Subcutaneous abdominal adipose tissue (tissue), 5 donors: ENCODE measurements at regions not wholly inside any gene's neighbourhood (a gene's known extent, or its start where the extent isn't known, plus 50 kb on each side); places are given as distances from the start of the nearest gene placed in this dataset.

Source experiments
- H3K27ac ChIP-seq: one replicate; pipeline ENCODE4 v1.7.0; 2013; ENCODE audit warnings: low read depth, mild to moderate bottlenecking, inconsistent platforms, low read length, moderate library complexity
- H3K27me3 ChIP-seq, 5 donors: one replicate each; pipeline ENCODE4 v1.7.0; 2013; ENCODE audit warnings: low read length in 5 of 5, inconsistent platforms in 1 of 5; ENCODE audit not compliant: control insufficient read depth in 5 of 5, insufficient read depth in 4 of 5
- H3K36me3 ChIP-seq, 5 donors: one replicate each; pipeline ENCODE4 v1.7.0; 2013; ENCODE audit warnings: low read length in 5 of 5; ENCODE audit not compliant: control insufficient read depth in 5 of 5, insufficient read depth in 5 of 5
- H3K4me1 ChIP-seq, 5 donors: one replicate each; pipeline ENCODE4 v1.7.0; 2013; ENCODE audit warnings: low read length in 5 of 5, mild to moderate bottlenecking in 3 of 5, moderate library complexity in 1 of 5; ENCODE audit not compliant: control insufficient read depth in 5 of 5, insufficient read depth in 5 of 5
- H3K4me3 ChIP-seq, 5 donors: one replicate each; pipeline ENCODE4 v1.7.0; 2013; ENCODE audit warnings: low read length in 5 of 5, low read depth in 1 of 5
- H3K9ac ChIP-seq, 5 donors: one replicate each; pipeline ENCODE4 v1.7.0; 2013; ENCODE audit warnings: low read length in 5 of 5, mild to moderate bottlenecking in 4 of 5, moderate library complexity in 3 of 5
- H3K9me3 ChIP-seq, 5 donors: one replicate each; pipeline ENCODE4 v1.7.0; 2013; ENCODE audit warnings: low read length in 5 of 5; ENCODE audit not compliant: control insufficient read depth in 5 of 5
- donor health status: healthy.
- donor health status: healthy.
- donor health status: healthy.
- donor health status: healthy.
- donor health status: healthy.

DNA sequence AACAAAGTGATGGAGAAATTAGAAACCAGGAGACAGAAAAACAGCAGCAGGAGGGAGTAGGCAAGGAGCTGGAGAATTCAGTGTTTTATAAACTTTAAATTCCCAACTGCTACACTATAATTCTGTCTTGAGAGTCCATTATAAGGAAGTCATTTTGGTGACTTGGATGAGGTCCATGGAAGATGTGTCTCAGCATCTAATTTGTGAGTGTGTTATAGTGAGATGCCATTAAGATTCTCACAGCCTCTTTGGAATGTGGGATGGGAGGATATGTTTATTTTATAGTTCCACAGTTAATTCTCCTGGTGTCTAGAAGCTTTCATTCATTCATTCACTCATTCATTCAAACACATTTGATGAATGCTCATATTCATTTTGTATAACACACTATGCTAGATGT is 206.0 kb upstream of the MYOCD start:
- Histone ChIP-seq H3K9ac (no peak overlapping the region), H3K4me1 (no peaks in the 10 kb centered on the region), H3K9me3 (peaks cover 0 to 9% (median 5%) of the 10 kb centered on the region in 5 donors), H3K36me3 (no peaks in the 10 kb centered on the region), H3K27ac (no peak overlapping the region), H3K27me3 (no peaks in the 10 kb centered on the region), H3K4me3 (no peak overlapping the region)

DNA sequence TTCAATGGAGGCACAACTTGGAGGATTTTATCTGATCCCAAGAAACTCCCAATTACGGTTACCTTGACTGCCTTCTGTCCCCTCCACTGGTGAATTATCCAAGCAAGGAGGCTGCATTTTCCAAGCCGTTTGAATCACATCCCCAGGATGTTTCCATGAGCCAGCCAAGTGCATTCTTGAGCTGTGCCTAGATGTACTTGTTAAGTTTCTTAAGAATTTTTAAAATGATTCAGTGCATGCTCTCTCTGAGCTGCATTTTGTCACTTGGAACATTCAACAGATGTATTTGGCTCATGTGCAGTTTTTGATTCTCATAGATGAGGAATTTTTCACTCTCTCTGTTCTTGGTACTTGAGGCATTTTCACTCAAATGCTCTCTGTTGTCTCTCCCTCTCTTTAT is 202.6 kb upstream of the MYOCD start:
- no peaks in the 10 kb centered on the region for H3K36me3 ChIP-seq
- no peak overlapping the region for H3K27ac ChIP-seq
- H3K4me3 ChIP-seq = no peak overlapping the region
- no peak overlapping the region for H3K9ac ChIP-seq
- peaks cover 0 to 3% (median 0%) of the 10 kb centered on the region in 5 donors for H3K9me3 ChIP-seq
- H3K4me1 ChIP-seq = no peaks in the 10 kb centered on the region
- H3K27me3 ChIP-seq = no peaks in the 10 kb centered on the region

DNA sequence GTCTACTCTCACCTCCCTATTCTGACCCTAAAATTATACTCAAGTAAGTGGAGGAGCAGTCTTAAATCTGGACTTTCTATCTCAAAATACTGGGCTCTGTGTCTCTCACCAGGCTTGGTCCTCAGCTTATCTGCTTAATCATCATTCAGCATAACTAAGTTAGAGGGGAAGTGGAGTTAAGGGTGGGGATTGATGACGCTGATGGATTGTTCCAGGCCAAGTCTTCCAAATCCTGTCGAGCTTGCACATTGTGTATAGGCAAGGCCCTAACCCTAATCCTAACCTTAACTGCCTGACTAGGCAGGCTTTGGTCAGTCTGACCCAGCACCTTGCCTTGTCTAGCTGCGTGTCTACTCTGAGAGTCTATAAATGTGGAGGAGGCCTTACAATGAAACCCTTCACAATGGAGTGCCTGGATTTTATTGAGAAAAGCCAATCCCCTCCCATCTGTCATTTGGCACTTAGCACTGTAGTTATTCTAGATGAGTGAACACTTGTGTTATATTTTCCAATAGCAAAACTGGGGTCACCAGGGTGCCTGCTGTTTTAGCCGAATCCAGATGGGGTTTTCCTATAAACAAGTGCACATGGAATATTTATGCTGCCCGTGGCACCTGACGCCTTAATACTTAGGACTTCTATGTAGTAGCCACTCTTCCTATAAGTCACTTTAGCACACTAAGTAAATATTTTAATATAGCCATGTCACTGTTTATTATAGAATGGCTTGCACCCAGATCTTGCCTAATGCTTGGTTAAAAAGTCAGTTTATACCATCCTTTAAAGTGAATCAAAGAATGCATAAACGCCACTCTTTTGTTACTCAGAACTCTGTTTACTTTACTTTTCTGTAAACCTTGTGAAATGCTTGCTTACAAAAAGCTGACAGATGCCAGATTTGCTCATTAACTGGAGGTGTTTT is 193.2 kb upstream of the MYOCD start:
- no peak overlapping the region for H3K9ac ChIP-seq
- no peaks in the 10 kb centered on the region for H3K9me3 ChIP-seq
- H3K4me3 ChIP-seq = no peak overlapping the region
- no peaks in the 10 kb centered on the region for H3K36me3 ChIP-seq
- no peak overlapping the region for H3K27ac ChIP-seq
- H3K27me3 ChIP-seq = no peaks in the 10 kb centered on the region
- H3K4me1 ChIP-seq = no peaks in the 10 kb centered on the region

DNA sequence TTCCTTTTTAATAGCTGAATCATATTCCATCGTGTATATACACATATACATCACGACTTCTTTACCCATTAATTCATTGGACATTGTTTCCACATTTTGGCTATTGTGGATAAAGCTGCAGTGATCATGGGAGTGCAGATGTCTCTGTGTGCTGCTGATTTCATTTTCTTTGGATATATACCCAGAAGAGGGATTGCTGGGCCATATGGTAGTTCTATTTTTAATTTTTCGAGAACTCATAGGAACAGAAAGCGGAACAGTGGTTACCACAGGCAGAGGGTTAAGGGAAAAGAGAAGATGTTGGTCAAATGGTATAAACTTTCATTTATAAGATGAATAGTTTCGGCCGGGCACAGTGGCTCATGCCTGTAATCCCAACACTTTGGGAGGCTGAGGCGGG is 187.4 kb upstream of the MYOCD start:
- peaks cover 0 to 5% (median 0%) of the 10 kb centered on the region in 5 donors for H3K9me3 ChIP-seq
- no peak overlapping the region for H3K27ac ChIP-seq
- H3K9ac ChIP-seq = no peak overlapping the region
- H3K27me3 ChIP-seq = no peaks in the 10 kb centered on the region
- H3K4me3 ChIP-seq = no peak overlapping the region
- no peaks in the 10 kb centered on the region for H3K4me1 ChIP-seq
- no peaks in the 10 kb centered on the region for H3K36me3 ChIP-seq

DNA sequence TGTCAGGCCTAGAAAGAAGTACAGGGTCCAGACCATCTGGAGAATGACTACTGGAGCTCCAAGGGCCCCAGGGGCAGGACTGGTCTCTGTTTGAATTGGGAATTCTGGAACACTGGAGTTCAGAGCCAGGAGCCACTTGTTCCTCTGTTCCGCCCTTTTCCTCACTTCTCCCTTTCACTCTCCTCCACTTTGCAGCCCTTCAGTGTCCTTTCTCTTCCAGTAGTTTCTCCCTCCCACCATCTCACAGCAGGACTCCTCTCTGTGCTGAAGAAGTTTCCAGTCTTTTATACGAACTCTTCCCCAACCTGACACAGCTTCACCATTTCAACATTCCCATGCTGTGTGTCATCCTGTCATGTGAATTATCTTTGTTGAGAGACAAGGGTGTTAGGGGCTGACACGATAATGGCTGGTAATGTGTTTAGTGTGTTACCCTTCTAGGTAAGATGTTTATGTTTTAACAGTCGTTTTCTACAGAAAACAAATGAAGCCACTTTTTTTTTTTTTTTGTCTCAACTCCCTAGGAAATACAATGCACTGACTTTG is 180.3 kb upstream of the MYOCD start:
- Histone ChIP-seq H3K9ac (no peak overlapping the region), H3K36me3 (no peaks in the 10 kb centered on the region), H3K27me3 (no peaks in the 10 kb centered on the region), H3K9me3 (peaks cover 0 to 5% (median 0%) of the 10 kb centered on the region in 5 donors), H3K27ac (no peak overlapping the region), H3K4me3 (no peak overlapping the region), H3K4me1 (no peaks in the 10 kb centered on the region)

DNA sequence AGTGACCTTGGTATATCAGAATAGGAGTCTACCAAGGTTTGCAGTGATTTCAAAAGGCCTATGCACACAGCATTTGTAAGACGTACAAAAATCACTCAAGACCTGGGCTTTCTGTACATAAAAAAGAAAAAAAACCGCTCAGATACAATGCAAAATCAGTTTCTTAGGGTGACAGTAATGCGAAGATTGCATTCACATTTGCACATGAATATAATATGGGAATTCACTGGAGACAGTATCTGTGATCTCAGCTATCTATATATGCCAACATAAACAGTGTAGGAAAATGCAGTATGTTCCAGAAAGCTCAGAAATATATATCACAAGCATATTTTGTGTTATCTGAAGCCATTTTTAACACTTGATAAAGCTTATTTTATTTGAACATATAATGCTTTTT is 176.4 kb upstream of the MYOCD start:
- Histone ChIP-seq H3K4me3 (no peak overlapping the region), H3K9ac (no peak overlapping the region), H3K27ac (no peak overlapping the region), H3K36me3 (no peaks in the 10 kb centered on the region), H3K27me3 (no peaks in the 10 kb centered on the region), H3K4me1 (no peaks in the 10 kb centered on the region), H3K9me3 (no peaks in the 10 kb centered on the region)

DNA sequence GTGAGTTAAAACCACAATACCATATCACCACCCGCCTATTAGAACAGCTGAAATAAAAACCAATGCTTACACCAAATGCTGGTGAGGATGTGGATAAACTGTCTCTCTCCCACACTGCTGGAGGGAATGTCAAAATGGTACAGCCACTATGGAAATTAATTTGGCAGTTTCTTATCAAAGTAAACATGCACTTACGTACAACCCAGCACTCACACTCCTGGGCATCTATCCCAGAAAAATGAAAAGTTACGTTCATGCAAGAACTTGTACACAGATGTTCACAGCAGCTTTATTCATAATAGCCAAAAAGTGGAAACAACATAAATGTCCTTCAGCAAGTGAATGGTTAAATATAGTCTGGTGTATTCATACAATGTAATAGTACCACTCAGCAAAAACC is 173.2 kb upstream of the MYOCD start:
- no peaks in the 10 kb centered on the region for H3K27me3 ChIP-seq
- H3K36me3 ChIP-seq = no peaks in the 10 kb centered on the region
- H3K9me3 ChIP-seq = no peaks in the 10 kb centered on the region
- H3K27ac ChIP-seq = no peak overlapping the region
- H3K4me3 ChIP-seq = no peak overlapping the region
- no peaks in the 10 kb centered on the region for H3K4me1 ChIP-seq
- no peak overlapping the region for H3K9ac ChIP-seq

DNA sequence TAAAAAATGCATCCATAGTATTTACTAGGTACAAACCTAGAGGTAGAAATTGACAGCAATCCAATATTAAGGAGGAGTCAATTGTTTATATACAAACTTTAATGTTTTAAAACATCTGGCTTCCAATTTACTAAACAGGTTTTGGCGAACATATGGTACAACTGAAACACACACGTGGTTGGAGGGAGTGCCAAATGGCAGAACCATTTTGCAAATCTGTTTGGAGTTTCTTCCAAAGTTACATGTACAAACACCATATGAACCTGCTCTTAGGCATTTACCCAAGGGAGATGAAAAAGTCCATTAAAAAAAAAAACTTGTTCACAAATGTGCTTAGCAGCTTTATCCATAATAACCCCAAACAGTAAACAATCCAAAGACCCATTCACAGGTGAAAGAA is 159.8 kb upstream of the MYOCD start:
- no peak overlapping the region for H3K9ac ChIP-seq
- H3K4me3 ChIP-seq = no peak overlapping the region
- no peaks in the 10 kb centered on the region for H3K27me3 ChIP-seq
- no peaks in the 10 kb centered on the region for H3K36me3 ChIP-seq
- no peaks in the 10 kb centered on the region for H3K4me1 ChIP-seq
- peaks cover 0 to 2% (median 0%) of the 10 kb centered on the region in 5 donors for H3K9me3 ChIP-seq
- no peak overlapping the region for H3K27ac ChIP-seq

DNA sequence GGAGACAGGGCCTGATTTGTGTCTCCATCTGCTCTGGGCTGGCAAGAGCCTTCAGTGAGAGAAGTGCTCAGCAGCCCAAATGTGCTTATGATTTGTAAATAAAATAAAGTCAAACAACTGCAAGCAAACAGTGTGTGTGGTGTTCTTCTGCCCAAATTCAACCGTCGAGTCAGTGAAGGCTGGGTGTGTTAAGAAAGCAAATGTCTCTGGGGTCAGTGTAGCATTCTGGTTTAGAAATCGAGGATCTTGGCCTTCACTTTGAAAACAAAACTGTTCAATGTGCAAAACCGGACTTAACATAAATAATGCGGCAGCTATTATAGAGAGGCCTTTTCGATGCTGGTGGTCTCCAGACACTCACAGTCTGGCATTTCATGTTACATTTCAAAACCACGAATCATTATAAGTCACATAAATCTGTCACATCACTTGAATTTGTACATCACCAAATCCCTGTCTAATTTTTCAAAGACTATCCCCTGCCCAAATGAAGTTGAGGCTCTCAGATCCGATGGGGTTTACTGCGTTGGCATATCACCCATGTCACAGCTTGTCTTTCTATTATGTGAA is 158.6 kb upstream of the MYOCD start:
- no peaks in the 10 kb centered on the region for H3K4me1 ChIP-seq
- no peak overlapping the region for H3K27ac ChIP-seq
- H3K36me3 ChIP-seq = no peaks in the 10 kb centered on the region
- no peak overlapping the region for H3K9ac ChIP-seq
- H3K4me3 ChIP-seq = no peak overlapping the region
- H3K27me3 ChIP-seq = no peaks in the 10 kb centered on the region
- peaks cover 0 to 2% (median 0%) of the 10 kb centered on the region in 5 donors for H3K9me3 ChIP-seq

DNA sequence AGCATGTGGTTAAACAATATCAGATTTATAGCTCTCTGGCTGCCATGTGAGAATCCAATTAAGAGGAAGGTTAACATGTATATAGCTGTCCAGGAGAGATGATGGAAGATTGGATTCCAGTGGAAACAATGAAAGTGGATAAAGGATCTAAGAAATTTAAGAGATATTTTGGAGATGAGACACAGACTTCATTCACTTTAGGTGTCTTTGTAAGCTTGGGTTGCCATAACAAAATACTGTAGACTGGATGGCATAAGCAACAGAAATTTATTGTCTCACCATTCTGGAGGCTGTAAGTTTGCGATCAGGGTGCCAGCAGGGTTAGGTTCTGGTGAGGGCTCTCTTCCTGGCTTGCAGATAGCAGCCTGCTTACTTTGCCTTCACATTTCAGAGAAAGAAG is 155.9 kb upstream of the MYOCD start:
- Histone ChIP-seq H3K9ac (no peak overlapping the region), H3K4me3 (no peak overlapping the region), H3K27me3 (no peaks in the 10 kb centered on the region), H3K4me1 (peaks cover 0 to 6% (median 0%) of the 10 kb centered on the region in 5 donors), H3K9me3 (peaks cover 0 to 2% (median 0%) of the 10 kb centered on the region in 5 donors), H3K27ac (no peak overlapping the region), H3K36me3 (no peaks in the 10 kb centered on the region)
